GM18858 (cell line): ENCODE measurements at regions not wholly inside any gene's neighbourhood (a gene's known extent, or its start where the extent isn't known, plus 50 kb on each side); places are given as distances from the start of the nearest gene placed in this dataset.

Experiments
- ATAC-seq: cut with Tn5 transposase; IDR thresholded peaks from one replicate; pipeline ENCODE4 v1.9.1; 2021; ENCODE audit not compliant: unreplicated experiment

- no peak for ATAC-seq
These were observed 618.4 kb downstream of the SLC6A15 start for GRCh38 chr12:84294246-84294645.

GRCh38 chr12:84290168-84290567 lies 622.4 kb downstream of the SLC6A15 start:
- ATAC-seq: no peak

- ATAC-seq: no peak
These were observed 634.6 kb downstream of the SLC6A15 start for GRCh38 chr12:84277986-84278385.

GRCh38 chr12:84276215-84276614 lies 636.4 kb downstream of the SLC6A15 start:
- no peak for ATAC-seq

GRCh38 chr12:84272324-84272723 lies 640.3 kb downstream of the SLC6A15 start:
- ATAC-seq: no peak

GRCh38 chr12:84270470-84271140 lies 642.0 kb downstream of the SLC6A15 start:
- no peak for ATAC-seq

- ATAC-seq: no peak
These were observed 664.7 kb downstream of the SLC6A15 start for GRCh38 chr12:84247931-84248330.

- no peak for ATAC-seq
These were observed 668.9 kb downstream of the SLC6A15 start for GRCh38 chr12:84243686-84244085.

- no peak for ATAC-seq
These were observed 689.8 kb downstream of the SLC6A15 start for GRCh38 chr12:84222841-84223240.

GRCh38 chr12:84218406-84218805 lies 694.2 kb downstream of the SLC6A15 start:
- no peak for ATAC-seq

GRCh38 chr12:84201976-84202375 lies 710.6 kb downstream of the SLC6A15 start:
- ATAC-seq: no peak

GRCh38 chr12:84198294-84198946 lies 714.2 kb downstream of the SLC6A15 start:
- ATAC-seq: no peak

- no peak for ATAC-seq
These were observed 720.8 kb downstream of the SLC6A15 start for GRCh38 chr12:84191779-84192178.

- no peak for ATAC-seq
These were observed 726.2 kb downstream of the SLC6A15 start for GRCh38 chr12:84186433-84186832.

- ATAC-seq: no peak
These were observed 729.0 kb downstream of the SLC6A15 start for GRCh38 chr12:84183576-84183975.

GRCh38 chr12:84174115-84174514 lies 738.5 kb downstream of the SLC6A15 start:
- no peak for ATAC-seq

GRCh38 chr12:84172823-84173424 lies 739.7 kb downstream of the SLC6A15 start:
- no peak for ATAC-seq

- no peak for ATAC-seq
These were observed 745.8 kb downstream of the SLC6A15 start for GRCh38 chr12:84166812-84167211.

- no peak for ATAC-seq
These were observed 746.5 kb downstream of the SLC6A15 start for GRCh38 chr12:84165998-84166571.

- ATAC-seq: no peak
These were observed 751.3 kb downstream of the SLC6A15 start for GRCh38 chr12:84161296-84161695.

- ATAC-seq: no peak
These were observed 753.3 kb downstream of the SLC6A15 start for GRCh38 chr12:84159260-84159659.

GRCh38 chr12:84157170-84157569 lies 755.4 kb downstream of the SLC6A15 start:
- no peak for ATAC-seq
